ENCODE measurements at regions not wholly inside any gene's neighbourhood (a gene's known extent, or its start where the extent isn't known, plus 50 kb on each side); places are given as distances from the start of the nearest gene placed in this dataset.

DNA sequence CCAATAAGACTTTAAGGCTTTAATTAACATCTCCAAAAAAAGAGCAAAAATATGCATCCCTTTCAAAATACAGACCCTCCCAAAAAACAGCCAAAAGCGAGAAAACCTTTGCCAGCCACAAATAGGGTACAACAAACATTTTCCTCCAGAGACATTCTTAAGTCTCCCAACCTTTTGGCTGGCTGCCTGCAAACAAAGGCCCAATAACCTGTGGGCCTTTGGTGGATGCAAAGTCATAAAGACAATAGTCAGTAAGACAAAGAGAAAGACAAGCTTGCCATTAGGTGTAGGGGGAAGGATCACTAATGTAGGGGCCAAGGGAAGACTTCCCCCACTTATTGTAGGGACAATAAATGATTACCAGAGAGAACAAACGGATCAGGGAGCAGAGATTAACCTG lies 215.5 kb upstream of the ZFP42 start:
- Histone ChIP-seq H3K9me3 (replicated peaks in 1 of 3) (no peaks in the 10 kb centered on the region), H3K4me1 (replicated peaks in 1 of 2) (no peaks in the 10 kb centered on the region), H3K4me3 (no peak overlapping the region), H3K27me3 (no peaks in the 10 kb centered on the region), H3K27ac (no peak overlapping the region), H3K36me3 (replicated peaks in 1 of 2) (no peaks in the 10 kb centered on the region)
- WGBS, 4 donors, result 57 to 73% (median 67%) methylated on average over 2 of the region's 2 CpGs
- TF ChIP-seq, protein P1, sequence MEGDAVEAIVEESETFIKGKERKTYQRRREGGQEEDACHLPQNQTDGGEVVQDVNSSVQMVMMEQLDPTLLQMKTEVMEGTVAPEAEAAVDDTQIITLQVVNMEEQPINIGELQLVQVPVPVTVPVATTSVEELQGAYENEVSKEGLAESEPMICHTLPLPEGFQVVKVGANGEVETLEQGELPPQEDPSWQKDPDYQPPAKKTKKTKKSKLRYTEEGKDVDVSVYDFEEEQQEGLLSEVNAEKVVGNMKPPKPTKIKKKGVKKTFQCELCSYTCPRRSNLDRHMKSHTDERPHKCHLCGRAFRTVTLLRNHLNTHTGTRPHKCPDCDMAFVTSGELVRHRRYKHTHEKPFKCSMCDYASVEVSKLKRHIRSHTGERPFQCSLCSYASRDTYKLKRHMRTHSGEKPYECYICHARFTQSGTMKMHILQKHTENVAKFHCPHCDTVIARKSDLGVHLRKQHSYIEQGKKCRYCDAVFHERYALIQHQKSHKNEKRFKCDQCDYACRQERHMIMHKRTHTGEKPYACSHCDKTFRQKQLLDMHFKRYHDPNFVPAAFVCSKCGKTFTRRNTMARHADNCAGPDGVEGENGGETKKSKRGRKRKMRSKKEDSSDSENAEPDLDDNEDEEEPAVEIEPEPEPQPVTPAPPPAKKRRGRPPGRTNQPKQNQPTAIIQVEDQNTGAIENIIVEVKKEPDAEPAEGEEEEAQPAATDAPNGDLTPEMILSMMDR (IDR thresholded peaks at IDR 0.05), result no peak
- intact Hi-C loops (cut with DNase I), result no loop called here
- no peak for DNase-seq

DNA sequence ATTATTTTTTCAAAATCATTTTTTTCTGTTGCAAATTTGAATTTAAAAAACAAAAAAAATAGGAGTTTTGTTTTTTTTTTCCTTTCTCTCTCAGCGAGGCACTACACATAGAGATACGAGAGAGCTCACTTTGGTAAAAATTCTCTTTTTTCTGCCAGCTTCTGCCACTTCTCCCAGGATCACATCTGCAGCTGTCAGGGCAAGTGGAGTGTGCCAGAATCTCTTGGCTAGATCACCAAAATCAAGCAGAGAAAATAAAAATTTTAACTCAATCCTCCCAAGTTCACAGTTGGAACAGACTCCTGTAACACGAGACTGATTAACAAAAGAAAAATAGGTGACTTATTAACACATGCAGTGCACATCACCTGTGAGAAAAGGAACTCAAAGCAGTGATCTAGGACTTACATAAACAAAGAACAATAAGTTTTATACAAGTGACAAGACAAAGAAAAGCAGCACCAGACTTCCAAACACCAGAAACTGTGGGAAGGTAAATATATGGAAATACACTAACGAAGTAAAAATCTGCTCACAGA lies 213.2 kb upstream of the ZFP42 start:
- intact Hi-C loops (cut with DNase I), result no loop called here
- no peaks in the 10 kb centered on the region for H3K36me3 ChIP-seq (replicated peaks in 1 of 2)
- 68 to 79% (median 71%) methylated on average over 4 of the region's 4 CpGs for WGBS, 4 donors

DNA sequence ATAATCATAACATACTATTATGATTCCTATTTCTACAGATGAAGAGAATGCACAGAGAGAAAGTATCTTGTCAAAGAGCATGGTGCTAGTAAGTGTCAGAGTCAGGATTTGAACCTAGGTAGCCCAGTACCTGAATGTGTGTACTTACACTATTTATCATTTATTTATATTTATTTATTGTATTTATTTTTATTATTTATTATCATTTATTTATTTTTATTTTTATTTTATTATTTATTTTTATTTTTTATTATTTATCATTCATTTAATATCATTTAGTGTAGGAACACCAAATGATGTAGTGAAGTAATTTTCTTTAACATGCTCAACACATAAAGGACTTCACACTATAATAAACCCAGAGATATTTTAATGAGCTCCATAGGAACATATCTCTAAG lies 209.4 kb upstream of the ZFP42 start:
- H3K27ac ChIP-seq, result no peak overlapping the region
- no peaks in the 10 kb centered on the region for H3K9me3 ChIP-seq (replicated peaks in 1 of 3)
- TF ChIP-seq POLR2A (IDR thresholded peaks at IDR 0.05), result no peak
- TF ChIP-seq, protein P1 (IDR thresholded peaks at IDR 0.05), result no peak
- no peak overlapping the region for H3K4me3 ChIP-seq
- no peak for DNase-seq
- intact Hi-C loops (cut with DNase I), result no loop called here
- H3K4me1 ChIP-seq (replicated peaks in 1 of 2), result no peaks in the 10 kb centered on the region
- no peaks in the 10 kb centered on the region for H3K36me3 ChIP-seq (replicated peaks in 1 of 2)
- no peaks in the 10 kb centered on the region for H3K27me3 ChIP-seq

More for the DNA sequence above, 213.2 kb upstream of the ZFP42 start:
- no peak overlapping the region for H3K4me3 ChIP-seq
- no peak for DNase-seq
- no peak for TF ChIP-seq POLR2A (IDR thresholded peaks at IDR 0.05)
- TF ChIP-seq, protein P1 (IDR thresholded peaks at IDR 0.05), result no peak
- no peaks in the 10 kb centered on the region for H3K9me3 ChIP-seq (replicated peaks in 1 of 3)
- no peaks in the 10 kb centered on the region for H3K27me3 ChIP-seq
- no peak overlapping the region for H3K27ac ChIP-seq
- no peaks in the 10 kb centered on the region for H3K4me1 ChIP-seq (replicated peaks in 1 of 2)

DNA sequence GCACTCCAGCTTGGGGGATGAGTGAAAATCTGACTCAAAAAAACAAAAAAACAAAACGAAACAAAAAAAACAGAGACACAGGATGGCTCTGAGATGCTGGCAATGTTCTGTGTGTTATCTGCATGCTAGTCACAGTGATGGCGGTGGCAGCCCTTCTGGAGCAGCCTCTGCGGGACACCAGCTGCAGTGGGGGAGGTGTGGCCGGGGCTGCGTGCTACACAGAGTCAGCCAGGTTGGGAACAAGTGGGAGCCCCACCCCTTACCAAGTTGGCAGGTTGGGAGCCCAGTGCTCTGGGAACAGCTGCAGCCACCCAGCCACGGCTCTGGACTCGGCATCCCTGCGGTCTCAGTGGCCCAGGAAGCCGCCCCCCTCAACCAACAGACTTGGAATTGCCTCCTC lies 206.5 kb upstream of the ZFP42 start:
- WGBS, 4 donors, result 82 to 93% (median 90%) methylated on average over 9 of the region's 9 CpGs
- no peaks in the 10 kb centered on the region for H3K27me3 ChIP-seq
- intact Hi-C loops (cut with DNase I), result no loop called here

More for the DNA sequence above, 206.5 kb upstream of the ZFP42 start:
- TF ChIP-seq POLR2A (IDR thresholded peaks at IDR 0.05), result no peak
- TF ChIP-seq, protein P1 (IDR thresholded peaks at IDR 0.05), result no peak
- Histone ChIP-seq H3K4me1 (replicated peaks in 1 of 2) (no peaks in the 10 kb centered on the region), H3K27ac (no peak overlapping the region), H3K36me3 (replicated peaks in 1 of 2) (no peaks in the 10 kb centered on the region), H3K4me3 (no peak overlapping the region), H3K9me3 (replicated peaks in 1 of 3) (no peaks in the 10 kb centered on the region)
- DNase-seq, result no peak
